NOMO-1 treated with DMSO at 0.1 percent for 48 hours (cell line): ENCODE measurements at regions not wholly inside any gene's neighbourhood (a gene's known extent, or its start where the extent isn't known, plus 50 kb on each side); places are given as distances from the start of the nearest gene placed in this dataset.

Source experiments
- DNase-seq: peaks from one replicate; lab custom pipeline; 2025; ENCODE audit not compliant: unreplicated experiment; lab: John Stamatoyannopoulos, UW

DNA sequence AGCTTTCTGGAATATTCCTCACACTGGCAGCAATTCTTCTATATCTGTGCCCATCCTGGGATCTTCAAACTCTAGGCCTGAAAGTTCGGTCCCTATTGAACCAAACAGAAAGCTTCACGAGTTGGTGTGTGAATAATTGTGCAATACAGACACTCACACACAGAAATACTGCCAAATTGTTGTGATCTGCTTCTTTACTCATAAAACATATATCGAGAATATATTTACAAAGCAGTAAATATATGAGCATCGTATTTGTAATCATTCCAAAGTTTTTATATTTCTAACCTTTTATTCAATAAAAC is 56.6 kb upstream of the BEX4 start:
- peak; percentile 51 for DNase-seq

GRCh38 chrX:103157496-103158316 is 57.2 kb upstream of the BEX4 start:
- peak; percentile 51 for DNase-seq

DNA sequence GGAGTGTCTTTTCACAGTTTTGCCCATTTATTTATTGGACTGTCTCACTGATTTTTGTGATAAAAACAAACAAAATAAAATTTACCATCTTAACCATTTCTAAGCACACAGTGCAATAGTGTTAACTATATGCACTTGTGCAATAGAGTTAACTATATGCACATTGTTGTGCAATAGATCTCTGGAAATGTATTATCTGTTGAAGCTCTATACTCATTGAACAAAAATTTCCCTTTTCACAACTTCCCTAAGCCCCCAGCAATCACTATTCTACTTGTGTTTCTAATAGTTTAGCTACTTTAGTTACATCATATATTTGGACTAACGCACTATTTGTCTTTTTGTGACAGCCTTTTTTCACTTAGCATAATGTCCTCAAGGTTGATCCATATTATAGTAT is 59.7 kb upstream of the BEX4 start:
- DNase-seq: peak; percentile 58

- DNase-seq: no peak
These were observed 60.7 kb upstream of the NXF3 start for GRCh38 chrX:103153661-103154060.

DNA sequence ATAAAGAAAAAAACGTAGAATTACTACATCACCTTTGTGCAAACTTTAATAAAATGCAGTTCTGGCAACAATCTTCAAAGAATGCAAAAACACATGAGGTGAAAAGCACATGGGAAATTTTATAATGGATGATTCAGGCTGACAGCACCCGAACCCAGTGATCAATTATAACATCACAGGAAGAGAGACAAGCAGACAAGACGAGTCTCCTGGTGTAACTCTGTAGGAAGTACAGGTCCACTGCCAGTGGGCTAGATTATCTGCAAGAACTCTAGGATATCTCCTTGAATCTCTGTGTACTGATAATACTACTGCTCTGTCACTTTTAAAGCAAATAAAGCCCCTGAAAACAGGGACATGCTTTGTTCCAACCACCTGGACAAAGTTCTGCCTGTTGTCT is 58.9 kb upstream of the NXF3 start:
- DNase-seq: no peak

- no peak for DNase-seq
These were observed 56.7 kb upstream of the NXF3 start for GRCh38 chrX:103149652-103150051.

DNA sequence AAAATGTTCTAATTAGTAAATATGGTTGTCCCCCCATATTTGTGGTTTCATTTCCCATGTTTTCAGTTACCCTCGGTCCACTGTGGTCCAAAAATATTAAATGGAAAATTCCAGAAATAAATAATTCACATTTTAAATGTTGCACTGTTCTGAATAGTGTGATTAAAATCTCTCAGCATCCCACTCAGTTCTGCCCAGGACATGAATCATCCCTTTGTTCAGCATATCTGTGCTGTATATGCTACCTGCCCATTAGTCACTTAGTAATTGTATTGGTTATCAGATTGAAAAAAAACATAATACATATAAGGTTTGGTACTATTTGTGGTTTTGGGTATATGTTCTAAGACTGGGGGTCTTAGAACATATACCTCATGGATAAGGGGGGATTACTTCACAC is 55.1 kb upstream of the NXF3 start:
- no peak for DNase-seq
